ENCODE measurements at regions not wholly inside any gene's neighbourhood (a gene's known extent, or its start where the extent isn't known, plus 50 kb on each side); places are given as distances from the start of the nearest gene placed in this dataset.
"Not testable (repeated sequence)": the region's sequence is repeated elsewhere in the genome, so short reads cannot be mapped to it uniquely, and the experiment has no call there.

- DNase-seq, result no peak
These were observed 1099.8 kb upstream of the CRIM1 start for GRCh38 chr2:35255826-35256225.

- no peak for DNase-seq
These were observed 1104.4 kb upstream of the CRIM1 start for GRCh38 chr2:35251156-35251555.

GRCh38 chr2:35246702-35247101 is 1108.9 kb upstream of the CRIM1 start:
- no peak for DNase-seq

GRCh38 chr2:35228584-35228983 is 1127.0 kb upstream of the CRIM1 start:
- no peak for DNase-seq

- no peak for DNase-seq
These were observed 1135.1 kb upstream of the CRIM1 start for GRCh38 chr2:35220461-35220860.

GRCh38 chr2:35204881-35205280 is 1150.7 kb upstream of the CRIM1 start:
- no peak for DNase-seq

- no peak for DNase-seq
These were observed 1151.3 kb upstream of the CRIM1 start for GRCh38 chr2:35204323-35204722.

- DNase-seq, result no peak
These were observed 1156.3 kb upstream of the CRIM1 start for GRCh38 chr2:35199298-35199697.

GRCh38 chr2:35185861-35186412 is 1169.6 kb upstream of the CRIM1 start:
- DNase-seq, result no peak

- DNase-seq, result no peak
These were observed 1171.1 kb upstream of the CRIM1 start for GRCh38 chr2:35184471-35184870.

- DNase-seq, result not testable (repeated sequence)
These were observed 1178.9 kb upstream of the CRIM1 start for GRCh38 chr2:35176726-35177125.

- no peak for DNase-seq
These were observed 1180.7 kb upstream of the CRIM1 start for GRCh38 chr2:35174845-35175244.

- DNase-seq, result no peak
These were observed 1182.9 kb upstream of the CRIM1 start for GRCh38 chr2:35172687-35173086.

GRCh38 chr2:35168351-35168750 is 1187.2 kb upstream of the CRIM1 start:
- no peak for DNase-seq

GRCh38 chr2:35163948-35164347 is 1191.6 kb upstream of the CRIM1 start:
- DNase-seq, result no peak

- DNase-seq, result no peak
These were observed 1194.7 kb upstream of the CRIM1 start for GRCh38 chr2:35160871-35161270.

GRCh38 chr2:35125871-35126270 is 1229.7 kb upstream of the CRIM1 start:
- no peak for DNase-seq

- DNase-seq, result no peak
These were observed 1230.3 kb upstream of the CRIM1 start for GRCh38 chr2:35125278-35125677.

- DNase-seq, result no peak
These were observed 1239.4 kb upstream of the CRIM1 start for GRCh38 chr2:35116151-35116550.

GRCh38 chr2:35114765-35115164 is 1240.8 kb upstream of the CRIM1 start:
- no peak for DNase-seq

- not testable (repeated sequence) for DNase-seq
These were observed 1243.2 kb upstream of the CRIM1 start for GRCh38 chr2:35112367-35112766.

GRCh38 chr2:35104309-35104708 is 1251.3 kb upstream of the CRIM1 start:
- no peak for DNase-seq

GRCh38 chr2:35099342-35099741 is 1256.2 kb upstream of the CRIM1 start:
- no peak for DNase-seq

- DNase-seq, result no peak
These were observed 1273.5 kb upstream of the CRIM1 start for GRCh38 chr2:35082072-35082471.

GRCh38 chr2:35081622-35082015 is 1274.0 kb upstream of the CRIM1 start:
- no peak for DNase-seq

Measured in activated CD4-positive, CD25-positive, alpha-beta regulatory T cell treated with anti-CD3 and anti-CD28 coated beads, Interleukin-2, amount 50 U/mL, for 72 hours (primary cell).